Cardiac septum (tissue), 1 donor: ENCODE measurements at regions not wholly inside any gene's neighbourhood (a gene's known extent, or its start where the extent isn't known, plus 50 kb on each side); places are given as distances from the start of the nearest gene placed in this dataset.

Source experiments
- DNase-seq: peaks from one replicate; pipeline ENCODE4 v3.0.0-alpha.2; 2020; ENCODE audit warnings: low spot score
- intact Hi-C: fragments of 100-400 bp; cut with DNase I; formaldehyde crosslinking; loops from one replicate; pipeline ENCODE4 v1.14.0; 2022
- donor health status: DM: no; HTN: no; CAD: no.

DNA sequence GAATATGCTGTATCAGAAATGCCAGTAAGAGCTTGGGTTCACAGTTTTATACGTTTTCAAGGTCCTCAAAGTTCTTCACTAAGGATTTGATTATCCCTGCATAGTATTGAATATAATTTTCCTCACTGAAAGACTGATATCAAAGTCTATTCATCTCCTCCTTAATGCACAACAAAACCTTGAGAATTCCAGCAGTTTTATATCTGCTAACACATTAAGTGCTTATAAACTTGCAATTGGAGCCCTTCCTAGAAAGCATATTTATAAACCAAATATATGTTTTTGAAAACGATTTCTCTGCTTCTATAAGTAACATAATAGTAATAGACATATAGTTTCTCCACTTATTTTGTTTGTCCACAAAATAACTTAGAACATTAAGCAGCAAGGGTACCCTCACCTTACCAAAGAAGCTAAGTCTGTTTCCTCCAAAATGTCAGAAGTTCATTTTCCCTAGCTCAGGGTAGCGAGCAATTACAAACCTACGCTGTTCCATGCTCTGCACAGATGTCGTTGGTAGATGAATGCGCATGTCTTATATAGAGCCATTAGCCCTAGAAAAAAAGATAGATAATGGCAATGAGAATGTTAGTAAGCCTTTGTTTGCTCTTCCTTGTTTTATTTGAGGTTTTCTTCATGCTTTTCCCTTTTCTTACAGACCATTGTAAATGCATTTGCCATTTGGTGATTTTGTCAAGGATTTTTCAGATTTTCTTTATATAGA lies 213.2 kb downstream of the RBM43 start:
- DNase-seq: no peak
- intact Hi-C loops: no loop called here

DNA sequence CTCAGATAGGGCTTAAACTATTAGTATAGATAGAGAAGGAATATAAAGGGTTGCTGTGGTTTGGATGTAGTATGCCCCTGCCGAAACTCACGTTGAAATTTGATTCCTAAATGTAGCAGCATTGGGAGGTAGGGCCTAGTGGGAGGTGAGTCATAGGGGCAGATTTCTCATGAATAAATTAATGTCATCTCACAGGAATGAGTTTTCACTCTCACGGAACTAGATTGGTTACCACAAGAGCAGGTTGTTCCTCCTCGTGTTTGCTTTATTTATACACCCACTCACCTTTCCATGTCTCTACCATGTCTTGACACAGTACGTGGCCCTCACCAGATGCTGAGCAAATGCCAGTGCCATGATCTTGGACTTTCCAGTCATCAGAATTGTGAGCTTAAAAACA lies 218.2 kb downstream of the RBM43 start:
- intact Hi-C loops: no loop called here
- no peak for DNase-seq

DNA sequence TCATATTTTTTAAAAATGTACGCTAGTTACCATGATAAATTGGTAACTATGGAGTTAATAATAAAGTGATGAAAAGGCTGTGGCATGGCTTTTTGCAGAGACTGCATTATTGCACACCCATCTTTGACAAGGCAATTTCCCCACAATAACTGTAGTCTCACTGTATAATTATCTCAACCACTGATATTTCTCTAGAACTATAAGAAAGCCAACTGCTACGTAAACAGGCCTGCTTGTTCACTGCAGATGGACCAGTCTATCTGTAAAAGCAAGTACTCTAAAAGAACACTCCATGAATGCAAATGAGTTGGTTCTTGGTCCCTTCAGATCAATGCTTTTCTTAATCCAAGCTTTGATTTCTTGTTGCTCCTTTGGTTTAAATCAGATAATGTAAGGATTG lies 218.7 kb downstream of the RBM43 start:
- DNase-seq: no peak
- intact Hi-C loops: no loop called here

DNA sequence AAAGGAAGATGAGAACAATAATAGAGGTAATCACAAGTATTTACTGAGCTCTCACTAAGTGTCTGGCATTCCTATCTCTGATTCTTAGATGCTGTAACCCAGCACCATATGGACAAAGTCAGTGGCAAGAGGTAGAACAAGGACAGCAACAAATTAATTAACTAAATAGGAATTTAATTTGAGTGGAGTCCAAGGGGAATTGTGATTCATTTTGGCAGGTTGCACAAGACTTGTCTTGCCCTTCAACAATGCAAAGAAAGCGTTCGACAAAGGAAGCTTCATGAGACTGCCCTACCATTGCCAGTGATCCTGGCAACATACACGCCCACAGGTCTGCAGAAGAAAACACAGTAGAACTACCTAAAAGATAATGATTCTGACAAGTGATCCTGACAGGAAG lies 221.6 kb downstream of the RBM43 start:
- DNase-seq: no peak
- intact Hi-C loops: no loop called here

DNA sequence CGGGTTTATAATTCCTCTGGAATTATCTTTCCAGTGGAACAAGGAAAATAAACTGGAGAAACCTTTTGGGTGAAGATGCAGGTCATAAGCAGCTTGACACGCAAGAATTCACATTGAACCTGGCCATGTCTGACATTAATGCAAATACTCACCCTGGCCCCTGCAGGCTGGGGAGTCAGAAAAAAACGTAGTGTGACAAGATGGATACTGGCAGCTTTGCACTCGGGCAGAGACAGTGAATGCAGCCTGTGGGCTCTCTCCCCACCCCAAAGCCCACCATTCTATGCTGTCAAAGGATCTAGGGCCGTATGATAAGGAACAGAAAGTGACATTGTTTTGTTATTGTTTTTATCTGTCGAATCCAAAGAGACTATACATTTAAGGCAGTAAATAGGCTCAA lies 223.1 kb downstream of the RBM43 start:
- intact Hi-C loops: no loop called here
- DNase-seq: no peak

DNA sequence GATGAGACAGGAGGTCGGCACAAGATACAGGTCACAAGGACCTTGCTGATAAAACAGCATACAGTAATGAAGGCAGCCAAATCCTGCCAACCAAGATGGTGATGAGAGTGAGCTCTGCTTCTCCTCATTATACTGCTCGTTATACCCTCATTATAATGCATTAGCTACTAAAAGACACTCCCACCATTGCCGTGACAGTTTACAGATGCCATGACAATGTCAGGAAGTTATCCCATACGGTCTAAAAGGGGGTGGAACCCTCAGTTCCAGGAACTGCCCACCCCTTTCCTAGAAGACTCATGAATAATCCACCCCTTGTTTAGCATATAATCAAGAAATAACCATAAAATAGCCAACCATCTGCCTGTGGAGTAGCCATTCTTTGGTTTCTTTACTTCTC lies 224.2 kb downstream of the RBM43 start:
- intact Hi-C loops: no loop called here
- no peak for DNase-seq

DNA sequence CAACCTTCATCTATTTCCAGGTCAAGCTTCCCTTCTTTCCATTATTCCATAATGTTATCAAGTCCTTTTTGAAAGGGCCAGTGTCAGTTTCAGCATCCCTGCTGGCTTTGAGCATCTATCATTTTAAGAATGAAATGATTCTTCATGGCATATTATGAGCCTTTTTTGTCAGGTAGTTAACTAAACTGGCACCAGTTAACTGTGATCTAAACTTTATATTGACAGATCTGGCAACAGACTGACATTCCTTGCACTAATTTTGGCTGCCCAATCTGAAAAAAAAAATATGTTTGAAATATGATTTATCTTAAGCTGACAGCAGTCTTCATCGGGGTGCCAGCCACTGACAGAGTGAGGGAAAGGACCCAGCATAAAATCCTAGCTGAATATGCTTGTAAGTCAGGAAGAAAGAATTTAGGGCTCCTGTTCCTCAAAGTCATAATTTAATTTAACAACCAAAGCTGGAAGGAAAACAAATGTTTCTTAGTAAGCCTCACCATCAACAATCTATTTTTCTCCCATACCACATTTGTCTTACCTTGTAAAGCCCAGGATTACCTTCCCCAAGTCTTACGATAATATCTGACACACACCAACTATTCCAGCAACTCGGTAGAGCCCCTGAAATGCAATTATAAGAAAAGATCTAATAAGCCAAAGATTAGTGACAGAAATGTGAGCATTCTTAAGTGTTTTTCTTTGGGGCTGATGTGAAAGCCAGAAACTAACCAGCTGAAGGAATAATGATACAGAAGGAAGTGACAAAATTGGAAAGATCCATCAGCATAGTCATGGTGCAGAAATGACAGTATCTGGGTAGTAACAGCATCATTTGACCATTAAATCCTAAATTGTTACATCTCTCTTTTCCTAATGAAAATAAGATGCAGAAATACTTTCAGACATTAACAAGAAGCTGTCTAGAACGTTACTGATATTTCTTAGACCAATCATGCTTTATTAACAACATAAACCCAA lies 228.1 kb downstream of the RBM43 start:
- intact Hi-C loops: no loop called here
- DNase-seq: no peak

DNA sequence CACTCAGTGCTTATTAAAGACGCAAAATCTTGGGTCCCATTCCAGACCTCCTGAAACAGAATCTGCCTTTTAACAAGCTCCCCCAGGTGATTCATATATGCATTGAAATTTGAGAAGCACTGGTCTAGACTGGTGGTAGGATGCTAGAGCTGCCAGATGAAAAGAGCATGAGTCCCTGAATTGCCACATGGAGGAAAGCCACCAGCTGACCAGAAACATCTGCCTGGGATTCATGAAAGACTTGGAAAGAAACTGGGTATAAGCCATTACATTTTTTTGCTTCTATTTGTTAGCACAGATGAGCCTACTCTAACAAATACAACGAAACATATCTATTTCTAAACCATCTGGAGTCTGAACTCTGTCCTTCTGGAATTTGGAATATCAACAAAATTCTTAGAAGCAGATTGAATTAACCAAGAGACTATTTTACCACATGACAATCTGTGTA lies 228.9 kb downstream of the RBM43 start:
- DNase-seq: no peak
- intact Hi-C loops: no loop called here

DNA sequence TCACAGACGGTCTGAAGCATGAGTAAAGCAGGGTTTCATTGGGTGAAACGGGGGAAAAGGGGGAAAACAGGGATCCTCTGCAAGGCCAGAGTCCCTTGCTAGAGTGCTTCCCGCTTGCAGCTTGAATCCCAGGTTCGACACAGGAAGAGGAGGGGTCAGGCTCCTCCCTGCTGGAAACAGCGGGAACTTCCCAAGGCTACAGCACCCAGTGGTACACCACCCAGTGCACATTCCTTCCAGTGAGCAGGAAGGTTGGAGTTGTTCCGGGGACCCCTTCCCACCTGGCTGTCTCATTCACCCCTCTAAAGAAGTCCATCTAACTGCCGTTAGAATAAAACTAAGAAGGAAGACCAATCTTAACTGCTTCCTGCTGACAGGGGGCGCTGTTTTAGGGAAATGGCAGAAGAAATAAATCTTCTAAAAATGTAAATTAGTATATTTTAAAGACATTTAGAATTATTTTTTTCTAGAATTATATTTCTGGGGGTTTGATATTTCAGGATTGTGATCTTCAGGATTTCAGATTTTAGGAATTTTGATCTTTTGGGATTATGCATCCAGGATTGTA lies 230.9 kb downstream of the RBM43 start:
- intact Hi-C loops: no loop called here
- DNase-seq: no peak

DNA sequence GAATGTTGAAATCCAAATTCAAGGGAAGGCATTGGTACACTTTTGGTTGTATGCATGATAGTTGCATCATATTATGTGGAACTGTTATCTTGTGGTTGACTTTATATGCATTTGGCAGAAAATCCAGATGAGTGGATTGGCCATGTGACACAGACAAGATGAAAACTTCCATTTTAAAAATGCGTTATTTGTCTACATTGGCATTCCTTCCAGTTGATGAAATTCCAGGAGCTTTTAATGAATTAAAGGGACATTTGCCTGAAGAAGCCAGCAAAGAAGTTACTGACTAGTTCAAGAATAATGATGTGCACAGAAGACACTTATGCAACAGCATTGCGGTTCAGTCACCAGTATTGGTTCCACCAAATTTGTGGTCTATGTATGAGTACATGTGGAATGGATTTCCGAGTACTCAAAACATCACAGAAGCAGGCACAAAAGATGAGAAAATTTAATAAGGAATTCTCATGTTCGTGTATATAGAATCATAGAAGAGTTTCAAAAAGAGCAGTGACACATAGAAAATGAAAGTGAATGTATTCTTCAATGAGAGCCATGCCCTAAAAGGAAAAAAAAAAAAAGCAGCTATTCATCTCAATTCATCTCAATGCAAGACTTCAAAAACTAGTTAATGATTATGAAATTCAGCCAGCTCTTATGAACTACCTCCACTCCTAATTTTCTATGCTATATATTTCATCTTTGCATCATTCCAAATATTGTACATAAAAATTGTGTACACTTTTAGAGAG lies 232.1 kb downstream of the RBM43 start:
- intact Hi-C loops: no loop called here
- DNase-seq: no peak

DNA sequence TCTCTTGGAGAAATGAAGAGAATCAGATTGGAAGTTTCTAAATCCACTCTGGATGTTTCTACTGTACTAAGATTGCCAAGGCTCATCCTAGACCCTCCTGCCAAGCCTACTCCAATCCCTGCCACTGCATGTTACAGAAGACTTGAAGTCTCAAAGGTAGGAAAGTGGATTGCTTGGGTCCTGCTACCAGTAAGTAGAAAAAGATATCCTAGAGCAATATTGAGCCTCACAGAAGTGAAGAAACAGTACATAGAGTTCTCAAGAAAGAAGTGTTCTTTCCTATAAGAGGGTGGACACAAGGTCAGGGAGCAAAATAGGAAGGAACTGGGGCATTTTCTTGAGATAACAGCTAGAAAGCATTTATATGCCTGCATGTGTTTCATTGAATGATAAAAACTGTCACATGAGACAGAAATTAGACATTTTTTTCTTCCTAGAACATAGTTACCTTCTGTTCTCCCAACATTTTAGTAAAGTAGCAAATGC lies 232.9 kb downstream of the RBM43 start:
- intact Hi-C loops: no loop called here
- DNase-seq: no peak

DNA sequence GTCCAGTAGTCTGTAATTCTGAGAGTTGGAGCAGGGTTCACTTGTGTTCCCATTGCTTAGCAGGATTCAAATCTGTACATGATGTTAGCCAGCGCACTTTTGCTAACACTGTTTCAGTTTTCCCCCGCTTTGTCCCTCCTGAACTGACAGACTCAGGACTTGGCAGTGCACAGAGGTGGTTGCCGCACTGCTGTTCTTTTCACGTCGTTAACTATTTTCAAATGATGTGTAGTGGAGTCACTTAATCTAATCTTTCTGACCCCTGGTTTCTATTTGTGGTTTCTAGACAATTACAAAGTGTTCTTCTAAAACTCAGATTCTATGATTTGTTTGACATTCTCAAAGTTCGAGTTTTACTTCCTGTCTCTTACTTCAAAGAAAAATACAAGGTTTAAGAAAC lies 234.5 kb downstream of the RBM43 start:
- intact Hi-C loops: no loop called here
- DNase-seq: no peak

DNA sequence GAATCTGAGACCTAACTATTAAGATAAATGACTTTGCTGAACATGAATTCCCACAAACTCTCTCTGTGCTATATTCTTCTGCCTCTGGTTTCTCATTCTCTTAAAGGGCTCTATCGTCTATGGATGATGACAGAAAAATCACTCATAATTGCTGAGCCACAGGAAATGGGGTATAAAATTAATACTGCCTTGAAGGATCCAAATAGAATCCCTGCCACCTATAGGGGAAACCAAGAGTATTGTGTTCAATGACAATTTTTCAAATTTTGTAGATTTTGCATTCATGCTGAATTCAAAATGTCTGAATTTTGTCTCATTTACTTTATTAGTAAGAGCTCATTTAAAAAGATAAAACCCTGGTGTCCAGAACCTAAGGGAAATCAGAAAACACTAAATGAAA lies 235.8 kb downstream of the RBM43 start:
- no peak for DNase-seq
- intact Hi-C loops: no loop called here

DNA sequence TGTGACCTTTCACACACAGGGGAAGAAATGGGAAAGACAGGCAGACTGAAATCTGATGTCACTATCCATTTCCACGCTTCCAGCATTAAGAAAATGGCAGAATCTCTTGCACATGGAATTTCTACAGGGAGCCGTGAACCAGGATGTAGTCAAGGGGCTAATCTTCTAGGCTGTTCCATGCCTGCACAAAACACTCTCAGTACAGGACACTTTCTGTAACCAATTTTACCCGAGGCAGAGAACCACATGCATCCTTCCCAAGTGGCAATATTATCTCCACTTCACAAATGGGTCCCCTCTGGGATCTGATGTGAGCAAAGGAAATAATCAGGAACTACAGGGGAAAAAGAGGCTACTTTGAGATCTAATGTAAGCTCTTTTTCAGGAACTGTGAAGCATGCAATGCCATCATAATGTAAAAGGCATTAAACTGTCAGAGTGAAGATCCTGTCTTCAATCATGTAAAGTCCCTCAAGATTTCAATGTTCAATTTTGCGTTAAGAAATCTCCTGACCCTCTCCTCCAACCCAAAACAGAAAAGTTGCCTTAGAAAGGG lies 236.9 kb downstream of the RBM43 start:
- DNase-seq: no peak
- intact Hi-C loops: no loop called here

DNA sequence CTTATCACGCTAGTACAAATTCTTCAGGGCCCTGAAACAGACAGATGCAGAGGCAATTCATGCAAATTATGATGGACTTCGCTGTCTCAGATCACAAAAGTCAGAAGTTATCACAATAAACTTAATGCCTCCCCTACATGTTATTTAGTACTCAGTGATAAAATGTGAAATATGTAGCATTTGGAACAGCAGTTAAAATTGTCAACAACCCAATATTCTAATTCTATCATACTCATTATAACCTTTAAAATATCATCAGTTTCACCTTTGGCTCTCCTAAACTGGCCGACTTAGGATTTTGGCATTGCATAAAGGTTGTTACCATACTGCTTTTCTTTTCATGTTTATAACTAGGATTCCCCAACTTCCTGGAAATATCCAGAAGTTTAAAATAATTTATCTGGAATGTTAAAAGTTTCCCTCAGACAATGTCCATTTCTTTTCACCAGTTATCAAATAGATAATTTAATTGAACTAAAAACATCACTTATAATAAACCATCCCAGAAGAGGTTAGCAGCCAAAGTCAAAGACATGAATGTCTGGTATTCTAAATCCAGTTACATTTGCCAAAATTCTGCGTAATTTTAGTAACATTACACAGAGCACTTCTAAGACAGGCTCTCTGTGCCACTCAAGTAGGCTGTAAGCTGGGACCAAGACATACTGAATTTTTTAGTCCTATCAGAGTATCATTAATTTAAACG lies 239.8 kb downstream of the RBM43 start:
- DNase-seq: no peak
- intact Hi-C loops: no loop called here

DNA sequence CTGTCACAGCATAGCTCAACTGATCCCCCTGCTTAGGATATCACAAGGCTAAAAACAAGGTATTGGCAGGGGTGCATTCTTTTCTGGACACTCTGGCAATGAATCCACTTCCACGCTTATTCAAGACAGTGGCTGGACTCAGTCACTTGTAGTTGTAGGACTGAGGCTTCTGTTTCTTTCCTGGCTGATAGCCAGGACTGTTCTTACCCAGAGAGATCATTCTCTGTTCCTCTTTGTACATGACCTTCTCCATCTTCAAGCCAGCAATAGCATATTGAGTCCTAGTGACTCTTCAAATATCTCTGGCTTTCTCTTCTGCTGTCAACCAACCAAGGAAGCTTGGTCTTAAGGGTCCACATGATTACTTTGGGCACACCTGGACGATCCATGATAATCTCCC lies 241.3 kb downstream of the RBM43 start:
- intact Hi-C loops: no loop called here
- DNase-seq: no peak

DNA sequence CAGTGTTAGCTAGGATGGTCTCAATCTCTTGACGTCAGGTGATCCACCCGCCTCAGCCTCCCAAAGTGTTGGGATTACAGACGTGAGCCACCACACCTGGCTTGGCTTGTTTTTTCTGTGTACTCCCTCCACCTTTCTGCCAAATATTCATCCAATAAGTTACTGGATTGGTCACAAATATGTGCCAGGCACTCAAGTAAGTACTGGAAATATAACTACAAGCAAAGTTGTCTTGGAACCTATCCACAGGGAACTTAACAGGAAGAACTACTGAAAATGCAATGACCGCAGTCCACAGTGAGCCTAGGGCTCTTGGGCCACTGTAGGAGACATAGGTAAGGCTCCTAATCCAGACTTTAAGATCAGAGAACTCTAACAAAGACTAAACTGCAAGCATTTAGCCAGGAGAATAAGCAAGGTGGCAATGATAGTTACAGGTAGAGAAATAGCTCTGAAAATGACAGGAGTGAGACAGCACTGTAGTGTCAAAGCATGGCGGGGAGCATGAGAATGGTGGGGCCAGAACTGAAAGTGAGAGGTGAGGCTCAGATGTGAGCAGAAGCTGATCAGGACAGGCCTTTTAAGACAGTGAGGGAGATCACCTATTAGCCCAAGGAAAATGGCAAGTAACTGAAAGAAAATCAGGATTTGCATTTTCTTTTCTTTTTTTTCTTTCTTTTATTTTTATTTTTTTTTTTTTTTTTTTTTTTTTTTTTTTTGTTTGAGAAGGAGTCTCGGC lies 252.1 kb downstream of the RBM43 start:
- intact Hi-C loops: no loop called here
- DNase-seq: no peak

DNA sequence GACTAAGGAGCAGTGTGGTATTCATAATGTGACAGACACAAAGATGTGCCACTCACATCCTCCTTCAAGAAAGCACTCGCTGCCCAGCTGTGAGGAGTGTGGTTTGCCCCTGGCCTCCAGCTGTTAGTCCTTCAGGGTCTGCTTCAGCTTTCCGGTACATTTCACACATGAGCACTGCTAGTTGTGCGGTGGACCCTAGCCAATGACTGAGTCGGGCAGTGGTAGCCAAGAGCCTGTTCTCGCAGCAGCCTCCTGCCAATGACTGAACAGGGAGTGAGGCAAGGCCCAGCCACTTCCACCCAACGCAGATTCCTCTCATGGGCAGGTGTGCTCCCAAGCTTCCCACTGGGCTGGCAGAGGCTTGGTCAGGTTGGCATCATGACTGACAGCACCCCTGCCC lies 254.3 kb downstream of the RBM43 start:
- DNase-seq: no peak
- intact Hi-C loops: no loop called here
